C4-2B (cell line): ENCODE measurements at regions not wholly inside any gene's neighbourhood (a gene's known extent, or its start where the extent isn't known, plus 50 kb on each side); places are given as distances from the start of the nearest gene placed in this dataset.

Experiments
- H3K27ac ChIP-seq: fragments of 450-650 bp; 2 replicates; pipeline ENCODE4 v1.5.1; 2017
- ZFX ChIP-seq: fragments of 450-650 bp; IDR thresholded peaks from 2 replicates; pipeline ENCODE4 v1.6.1; 2017
- TF ChIP-seq, protein P1 (sequence below): fragments of 450-650 bp; conservative IDR thresholded peaks from 2 replicates; pipeline ENCODE4 v1.5.1; 2017; ENCODE audit warnings: mild to moderate bottlenecking

DNA sequence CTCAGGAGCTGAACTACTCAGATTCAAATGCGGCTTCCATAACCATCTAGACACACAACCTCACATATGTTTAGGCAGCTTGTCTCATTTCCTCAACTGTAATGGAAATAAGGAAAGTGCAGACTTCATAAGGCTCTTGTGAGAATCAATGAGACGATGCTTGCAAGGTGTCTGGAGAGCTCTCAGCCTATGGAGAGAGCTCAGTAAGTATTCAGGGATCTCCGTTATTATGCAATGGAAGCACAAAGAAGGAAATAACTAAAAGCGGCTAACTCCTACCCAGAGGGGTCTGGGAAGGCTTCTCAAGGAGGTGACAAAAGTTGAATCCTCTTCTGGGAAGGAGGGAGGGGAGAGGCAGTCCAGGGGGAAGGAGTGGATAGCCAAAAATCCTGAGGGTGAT lies 50.1 kb upstream of the LIPC start:
- peak overlapping the region; percentile 17; the same call in 1 of the 2 replicates for H3K27ac ChIP-seq
- no peak for TF ChIP-seq ZFX
- TF ChIP-seq, protein P1, sequence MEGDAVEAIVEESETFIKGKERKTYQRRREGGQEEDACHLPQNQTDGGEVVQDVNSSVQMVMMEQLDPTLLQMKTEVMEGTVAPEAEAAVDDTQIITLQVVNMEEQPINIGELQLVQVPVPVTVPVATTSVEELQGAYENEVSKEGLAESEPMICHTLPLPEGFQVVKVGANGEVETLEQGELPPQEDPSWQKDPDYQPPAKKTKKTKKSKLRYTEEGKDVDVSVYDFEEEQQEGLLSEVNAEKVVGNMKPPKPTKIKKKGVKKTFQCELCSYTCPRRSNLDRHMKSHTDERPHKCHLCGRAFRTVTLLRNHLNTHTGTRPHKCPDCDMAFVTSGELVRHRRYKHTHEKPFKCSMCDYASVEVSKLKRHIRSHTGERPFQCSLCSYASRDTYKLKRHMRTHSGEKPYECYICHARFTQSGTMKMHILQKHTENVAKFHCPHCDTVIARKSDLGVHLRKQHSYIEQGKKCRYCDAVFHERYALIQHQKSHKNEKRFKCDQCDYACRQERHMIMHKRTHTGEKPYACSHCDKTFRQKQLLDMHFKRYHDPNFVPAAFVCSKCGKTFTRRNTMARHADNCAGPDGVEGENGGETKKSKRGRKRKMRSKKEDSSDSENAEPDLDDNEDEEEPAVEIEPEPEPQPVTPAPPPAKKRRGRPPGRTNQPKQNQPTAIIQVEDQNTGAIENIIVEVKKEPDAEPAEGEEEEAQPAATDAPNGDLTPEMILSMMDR, result no peak
